ENCODE measurements at regions not wholly inside any gene's neighbourhood (a gene's known extent, or its start where the extent isn't known, plus 50 kb on each side); places are given as distances from the start of the nearest gene placed in this dataset.

GRCh38 chr14:34331728-34332623 is 130.1 kb downstream of the SPTSSA start:
- TF ChIP-seq CTCF (conservative IDR thresholded peaks at IDR 0.05; ENCODE audit: low read depth, low read length), result peak; percentile 83
- Histone ChIP-seq H4K20me1 (ENCODE audit: insufficient read depth) (no peaks in the 10 kb centered on the region), H3K4me3 (IDR thresholded peaks at IDR 0.05; ENCODE audit: insufficient read depth, low read depth, low read length) (no peak overlapping the region), H3K79me2 (ENCODE audit: insufficient read depth, low read depth) (no peaks in the 10 kb centered on the region), H3K36me3 (ENCODE audit: insufficient read depth) (no peaks in the 10 kb centered on the region), H3K4me1 (ENCODE audit: low read depth, poor library complexity, severe bottlenecking) (peaks cover 18% of the 10 kb centered on the region), H2AFZ (ENCODE audit: low read depth) (peak overlapping the region; percentile 94), H3K27me3 (ENCODE audit: insufficient read depth, low read depth) (no peaks in the 10 kb centered on the region), H3K27ac (0 out of 2 replicates have a peak overlapping the region, but pooled peaks have one; percentile 25), H3K4me2 (peak overlapping the region; percentile 50), H3K9ac (no peak overlapping the region)

- H3K36me3 ChIP-seq (ENCODE audit: insufficient read depth), result no peaks in the 10 kb centered on the region
- no peak overlapping the region for H3K9ac ChIP-seq
- no peak overlapping the region for H3K4me2 ChIP-seq
- peaks cover 18% of the 10 kb centered on the region for H3K4me1 ChIP-seq (ENCODE audit: low read depth, poor library complexity, severe bottlenecking)
- H2AFZ ChIP-seq (ENCODE audit: low read depth), result no peak overlapping the region
- no peaks in the 10 kb centered on the region for H3K79me2 ChIP-seq (ENCODE audit: insufficient read depth, low read depth)
- H3K27me3 ChIP-seq (ENCODE audit: insufficient read depth, low read depth), result no peaks in the 10 kb centered on the region
- H4K20me1 ChIP-seq (ENCODE audit: insufficient read depth), result no peaks in the 10 kb centered on the region
- no peak overlapping the region for H3K27ac ChIP-seq
- TF ChIP-seq CTCF (conservative IDR thresholded peaks at IDR 0.05; ENCODE audit: low read depth, low read length), result no peak
- no peak overlapping the region for H3K4me3 ChIP-seq (IDR thresholded peaks at IDR 0.05; ENCODE audit: insufficient read depth, low read depth, low read length)
These were observed 131.2 kb downstream of the SPTSSA start for GRCh38 chr14:34330846-34331245.

- Histone ChIP-seq H3K4me3 (IDR thresholded peaks at IDR 0.05; ENCODE audit: insufficient read depth, low read depth, low read length) (no peak overlapping the region), H2AFZ (ENCODE audit: low read depth) (no peak overlapping the region), H3K27ac (no peak overlapping the region), H3K79me2 (ENCODE audit: insufficient read depth, low read depth) (no peaks in the 10 kb centered on the region), H3K4me2 (no peak overlapping the region), H3K27me3 (ENCODE audit: insufficient read depth, low read depth) (no peaks in the 10 kb centered on the region), H3K9ac (no peak overlapping the region), H4K20me1 (ENCODE audit: insufficient read depth) (no peaks in the 10 kb centered on the region), H3K4me1 (ENCODE audit: low read depth, poor library complexity, severe bottlenecking) (peaks cover 18% of the 10 kb centered on the region), H3K36me3 (ENCODE audit: insufficient read depth) (no peaks in the 10 kb centered on the region)
- TF ChIP-seq CTCF (conservative IDR thresholded peaks at IDR 0.05; ENCODE audit: low read depth, low read length), result no peak
These were observed 132.7 kb downstream of the SPTSSA start for GRCh38 chr14:34329301-34329700.

GRCh38 chr14:34328178-34328577 is 133.9 kb downstream of the SPTSSA start:
- no peak overlapping the region for H3K4me3 ChIP-seq (IDR thresholded peaks at IDR 0.05; ENCODE audit: insufficient read depth, low read depth, low read length)
- no peak overlapping the region for H2AFZ ChIP-seq (ENCODE audit: low read depth)
- H3K4me1 ChIP-seq (ENCODE audit: low read depth, poor library complexity, severe bottlenecking), result peaks cover 18% of the 10 kb centered on the region
- no peaks in the 10 kb centered on the region for H3K79me2 ChIP-seq (ENCODE audit: insufficient read depth, low read depth)
- H3K9ac ChIP-seq, result no peak overlapping the region
- no peak overlapping the region for H3K4me2 ChIP-seq
- H4K20me1 ChIP-seq (ENCODE audit: insufficient read depth), result no peaks in the 10 kb centered on the region
- no peaks in the 10 kb centered on the region for H3K27me3 ChIP-seq (ENCODE audit: insufficient read depth, low read depth)
- no peaks in the 10 kb centered on the region for H3K36me3 ChIP-seq (ENCODE audit: insufficient read depth)
- TF ChIP-seq CTCF (conservative IDR thresholded peaks at IDR 0.05; ENCODE audit: low read depth, low read length), result no peak
- no peak overlapping the region for H3K27ac ChIP-seq

Data from KMS-11 (cell line).